A673 (cell line): ENCODE measurements at regions not wholly inside any gene's neighbourhood (a gene's known extent, or its start where the extent isn't known, plus 50 kb on each side); places are given as distances from the start of the nearest gene placed in this dataset.
"Not testable (repeated sequence)": the region's sequence is repeated elsewhere in the genome, so short reads cannot be mapped to it uniquely, and the experiment has no call there.

Experiments
- BruUV-seq: library from RNA; stranded (reverse); fragments of 400-500 nt; replicated peaks from 2 replicates; lab custom pipeline; 2021; lab: Mats Ljungman, UMichigan
- CTCF ChIA-PET: fragments of 300-600 bp; sonication (Branson Sonifier 250); formaldehyde crosslinking; loops from one replicate; lab custom pipeline; 2022; ENCODE audit warnings: antibody characterized with exemption; lab: Charles Lee
- POLR2A ChIA-PET: fragments of 300-600 bp; sonication (Branson Sonifier 250); formaldehyde crosslinking; loops from one replicate; lab custom pipeline; 2022; ENCODE audit warnings: antibody characterized with exemption; ENCODE audit not compliant: low non-redundant PET; lab: Charles Lee
- DNase-seq: peaks from one replicate; pipeline ENCODE4 v3.0.0-alpha.2; 2015; ENCODE audit warnings: low spot score
- H3K27ac ChIP-seq: fragments of 200-600 bp; sonication (generic); 2 replicates; pipeline ENCODE4 v1.5.1; 2016; ENCODE audit warnings: mixed run types, low read depth, mild to moderate bottlenecking, mixed read lengths, antibody characterized with exemption, low read length; ENCODE audit not compliant: poor library complexity, severe bottlenecking
- H3K27me3 ChIP-seq: fragments of 200-600 bp; sonication (generic); replicated peaks from 2 replicates; pipeline ENCODE4 v1.6.1; 2017; ENCODE audit warnings: mixed run types, low read depth, mild to moderate bottlenecking, mixed read lengths, antibody characterized with exemption, low read length; ENCODE audit not compliant: insufficient read depth, poor library complexity
- H3K36me3 ChIP-seq: fragments of 200-600 bp; sonication (generic); 2 replicates; pipeline ENCODE4 v1.6.1; 2016; ENCODE audit warnings: mixed run types, mild to moderate bottlenecking, mixed read lengths, antibody characterized with exemption, low read length; ENCODE audit not compliant: insufficient read depth, poor library complexity, severe bottlenecking
- H3K4me1 ChIP-seq: fragments of 200-600 bp; sonication (generic); 2 replicates; pipeline ENCODE4 v1.6.1; 2017; ENCODE audit warnings: mixed run types, mild to moderate bottlenecking, mixed read lengths, antibody characterized with exemption, low read length; ENCODE audit not compliant: insufficient read depth, poor library complexity, severe bottlenecking
- H3K4me3 ChIP-seq: fragments of 200-600 bp; sonication (generic); 2 replicates; pipeline ENCODE4 v1.5.1; 2016; ENCODE audit warnings: low read depth, mixed run types, mild to moderate bottlenecking, mixed read lengths, low read length; ENCODE audit not compliant: poor library complexity, severe bottlenecking
- H3K9me3 ChIP-seq: fragments of 200-600 bp; sonication (generic); 2 replicates; pipeline ENCODE4 v1.6.1; 2016; ENCODE audit warnings: mixed run types, low read depth, mild to moderate bottlenecking, mixed read lengths, antibody characterized with exemption, low read length; ENCODE audit not compliant: poor library complexity, severe bottlenecking
- EZH2 ChIP-seq: fragments of 200-600 bp; sonication (generic); IDR thresholded peaks from 2 replicates; pipeline ENCODE4 v1.6.1; 2017; ENCODE audit warnings: borderline replicate concordance, low read depth, mild to moderate bottlenecking, mixed read lengths, antibody characterized with exemption, low read length; ENCODE audit not compliant: poor library complexity, severe bottlenecking
- intact Hi-C: fragments of 100-400 bp; cut with micrococcal nuclease; formaldehyde crosslinking; loops from one replicate; pipeline ENCODE4 v1.10.0; 2022; ENCODE audit not compliant: unreplicated experiment
- TF ChIP-seq, protein P1 (sequence below): fragments of 300-800, 200-600 bp; sonication (generic); conservative IDR thresholded peaks from 2 replicates; pipeline ENCODE4 v1.5.1; 2017; ENCODE audit warnings: low read depth, mild to moderate bottlenecking, antibody characterized with exemption, low read length, moderate library complexity, mixed read lengths

DNA sequence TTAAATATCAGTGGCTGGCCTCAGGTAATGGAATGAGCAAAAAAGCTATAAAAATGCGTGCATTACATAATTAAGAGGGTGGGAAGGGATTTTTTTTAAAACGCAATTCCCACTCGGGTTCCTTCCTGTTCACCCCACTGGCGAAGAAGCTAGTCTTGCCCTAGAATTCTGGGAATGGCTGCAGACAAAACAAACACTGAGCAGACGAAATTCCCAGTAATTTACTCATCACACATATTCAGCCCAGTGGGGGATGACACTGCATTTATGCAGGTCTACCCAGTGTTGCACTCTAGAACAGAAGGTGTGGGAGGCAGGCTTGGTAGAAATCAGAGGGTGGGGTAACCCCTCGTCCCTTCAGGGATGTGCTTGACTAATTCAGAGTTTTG lies 2695.0 kb upstream of the DEFB115 start:
- intact Hi-C loops: no loop called here
- no peak for TF ChIP-seq EZH2
- TF ChIP-seq, protein P1, sequence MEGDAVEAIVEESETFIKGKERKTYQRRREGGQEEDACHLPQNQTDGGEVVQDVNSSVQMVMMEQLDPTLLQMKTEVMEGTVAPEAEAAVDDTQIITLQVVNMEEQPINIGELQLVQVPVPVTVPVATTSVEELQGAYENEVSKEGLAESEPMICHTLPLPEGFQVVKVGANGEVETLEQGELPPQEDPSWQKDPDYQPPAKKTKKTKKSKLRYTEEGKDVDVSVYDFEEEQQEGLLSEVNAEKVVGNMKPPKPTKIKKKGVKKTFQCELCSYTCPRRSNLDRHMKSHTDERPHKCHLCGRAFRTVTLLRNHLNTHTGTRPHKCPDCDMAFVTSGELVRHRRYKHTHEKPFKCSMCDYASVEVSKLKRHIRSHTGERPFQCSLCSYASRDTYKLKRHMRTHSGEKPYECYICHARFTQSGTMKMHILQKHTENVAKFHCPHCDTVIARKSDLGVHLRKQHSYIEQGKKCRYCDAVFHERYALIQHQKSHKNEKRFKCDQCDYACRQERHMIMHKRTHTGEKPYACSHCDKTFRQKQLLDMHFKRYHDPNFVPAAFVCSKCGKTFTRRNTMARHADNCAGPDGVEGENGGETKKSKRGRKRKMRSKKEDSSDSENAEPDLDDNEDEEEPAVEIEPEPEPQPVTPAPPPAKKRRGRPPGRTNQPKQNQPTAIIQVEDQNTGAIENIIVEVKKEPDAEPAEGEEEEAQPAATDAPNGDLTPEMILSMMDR: no peak
- no peak overlapping the region for H3K27ac ChIP-seq
- no peaks in the 10 kb centered on the region for H3K36me3 ChIP-seq
- no peak overlapping the region for H3K4me3 ChIP-seq
- DNase-seq: no peak
- H3K4me1 ChIP-seq: no peaks in the 10 kb centered on the region
- ChIA-PET CTCF (no interaction called here), POLR2A (no interaction called here)
- no TSS peak for BruUV-seq
- peaks cover 26% of the 10 kb centered on the region for H3K9me3 ChIP-seq
- no peaks in the 10 kb centered on the region for H3K27me3 ChIP-seq

DNA sequence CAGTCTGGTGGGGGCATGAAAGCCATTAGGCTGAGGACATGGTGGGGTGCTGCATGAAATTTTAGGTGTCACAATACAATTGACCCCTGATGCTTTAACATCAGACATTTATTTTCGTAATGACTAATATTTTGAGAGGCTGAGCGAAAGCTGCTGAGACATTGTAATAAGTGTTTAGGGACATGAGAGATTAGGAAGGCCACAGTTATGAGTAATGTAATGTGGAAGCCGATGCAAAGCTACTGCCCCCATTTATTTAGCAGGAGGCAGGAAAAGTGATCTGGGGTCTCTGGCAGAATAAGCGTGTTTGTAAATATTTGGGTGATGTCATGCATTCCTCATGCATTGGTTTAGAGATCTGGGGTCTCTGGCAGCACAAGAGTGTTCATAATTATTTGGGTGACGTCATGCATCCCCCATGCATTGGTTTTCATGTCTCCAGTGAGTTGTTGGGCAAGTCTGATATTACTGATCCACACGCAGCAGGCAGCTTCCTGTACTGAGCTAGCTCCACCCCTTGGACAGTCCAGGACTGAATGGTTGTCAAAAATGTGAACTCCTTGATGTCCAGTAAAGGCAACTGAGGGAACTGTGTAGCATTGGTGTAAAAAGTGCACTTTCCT lies 2694.5 kb upstream of the DEFB115 start:
- CTCF ChIA-PET, H3K27ac ChIP-seq, H3K4me3 ChIP-seq, BruUV-seq, H3K36me3 ChIP-seq, H3K4me1 ChIP-seq, DNase-seq, intact Hi-C loops, H3K27me3 ChIP-seq, POLR2A ChIA-PET: not testable (repeated sequence)
- H3K9me3 ChIP-seq: peaks cover 24% of the 10 kb centered on the region

DNA sequence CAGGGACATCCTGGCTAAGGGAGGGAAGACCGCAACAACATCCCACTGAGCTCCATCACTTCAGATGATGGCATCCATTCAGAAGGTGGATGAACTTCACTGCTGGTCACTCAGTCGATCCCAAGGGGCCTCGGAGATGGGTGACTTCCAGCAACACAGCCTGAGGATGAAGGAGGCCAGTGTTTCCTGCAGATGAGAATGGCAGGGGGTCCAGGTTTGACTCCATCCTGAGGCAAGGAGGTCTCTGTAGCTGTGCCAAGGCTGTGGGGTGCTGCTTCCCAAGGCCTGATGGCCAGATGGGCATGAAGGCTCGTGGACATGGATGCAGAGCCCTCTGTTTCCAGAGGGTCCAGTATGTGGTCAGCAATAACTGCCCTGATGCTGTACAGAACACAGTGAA lies 2693.4 kb upstream of the DEFB115 start:
- BruUV-seq, intact Hi-C loops, POLR2A ChIA-PET, DNase-seq, H3K4me1 ChIP-seq, CTCF ChIA-PET, H3K27me3 ChIP-seq, H3K4me3 ChIP-seq, H3K36me3 ChIP-seq, H3K27ac ChIP-seq: not testable (repeated sequence)
- peaks cover 24% of the 10 kb centered on the region for H3K9me3 ChIP-seq

DNA sequence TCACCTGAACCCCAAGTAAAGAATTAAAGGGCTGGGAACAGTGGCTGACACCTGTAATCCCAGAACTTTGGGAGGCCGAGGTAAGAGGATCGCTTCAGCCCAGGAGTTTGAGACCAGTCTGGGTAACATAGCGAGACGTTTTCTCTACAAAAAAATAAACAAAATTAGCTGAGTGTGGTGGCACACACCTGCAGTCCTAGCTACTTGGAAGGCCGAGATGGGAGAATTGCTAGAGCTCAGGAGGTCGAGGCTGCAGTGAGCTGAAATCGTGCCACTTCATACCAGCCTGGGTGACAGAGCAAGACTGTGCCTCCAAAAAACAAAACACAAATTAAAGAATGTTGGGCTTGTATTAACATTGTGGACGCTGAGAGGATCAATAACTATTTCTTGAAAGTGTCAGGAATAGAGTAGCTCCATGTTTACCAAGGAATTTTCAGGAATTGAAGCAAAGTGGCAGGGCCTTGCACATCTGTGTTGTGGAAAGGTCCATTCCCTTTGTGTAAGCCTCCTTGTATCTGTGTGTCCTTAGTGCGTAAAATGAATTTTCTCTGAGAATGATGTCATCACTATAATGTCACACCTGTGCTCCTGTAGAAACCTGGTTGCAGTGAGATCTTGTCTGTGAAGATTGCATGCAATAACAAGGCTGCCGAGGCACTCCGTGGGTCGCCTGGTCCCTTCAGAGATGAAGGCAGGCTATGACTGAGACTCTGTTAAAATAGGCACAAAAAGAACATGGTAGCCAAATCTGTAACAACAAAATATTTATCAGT lies 2692.6 kb upstream of the DEFB115 start:
- H3K4me3 ChIP-seq, H3K4me1 ChIP-seq, intact Hi-C loops, POLR2A ChIA-PET, H3K27ac ChIP-seq, CTCF ChIA-PET, BruUV-seq, H3K36me3 ChIP-seq, H3K27me3 ChIP-seq, DNase-seq: not testable (repeated sequence)
- H3K9me3 ChIP-seq: peaks cover 20% of the 10 kb centered on the region
